ENCODE measurements at regions not wholly inside any gene's neighbourhood (a gene's known extent, or its start where the extent isn't known, plus 50 kb on each side); places are given as distances from the start of the nearest gene placed in this dataset.

DNA sequence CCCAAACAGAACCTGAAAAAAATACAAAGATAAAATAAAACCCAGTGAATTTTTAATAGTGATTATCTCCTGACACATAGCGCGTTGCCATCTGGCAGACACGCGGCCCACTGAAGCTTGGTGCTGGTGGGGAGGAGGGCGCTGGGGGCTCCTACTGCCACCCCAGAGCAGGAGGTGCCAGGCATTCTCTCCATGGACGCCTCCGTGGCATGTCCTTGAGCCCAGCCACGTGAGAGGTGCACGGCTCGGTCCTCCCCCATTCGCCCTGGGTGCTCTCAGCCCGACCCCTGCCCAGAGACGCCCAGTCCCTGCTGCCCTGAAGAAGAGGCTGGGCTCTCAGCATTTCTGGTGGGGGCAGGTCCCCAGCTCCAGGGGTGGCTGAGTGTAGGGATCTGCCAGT, 142.2 kb upstream of the GSE1 start:
- TF ChIP-seq, protein P1, sequence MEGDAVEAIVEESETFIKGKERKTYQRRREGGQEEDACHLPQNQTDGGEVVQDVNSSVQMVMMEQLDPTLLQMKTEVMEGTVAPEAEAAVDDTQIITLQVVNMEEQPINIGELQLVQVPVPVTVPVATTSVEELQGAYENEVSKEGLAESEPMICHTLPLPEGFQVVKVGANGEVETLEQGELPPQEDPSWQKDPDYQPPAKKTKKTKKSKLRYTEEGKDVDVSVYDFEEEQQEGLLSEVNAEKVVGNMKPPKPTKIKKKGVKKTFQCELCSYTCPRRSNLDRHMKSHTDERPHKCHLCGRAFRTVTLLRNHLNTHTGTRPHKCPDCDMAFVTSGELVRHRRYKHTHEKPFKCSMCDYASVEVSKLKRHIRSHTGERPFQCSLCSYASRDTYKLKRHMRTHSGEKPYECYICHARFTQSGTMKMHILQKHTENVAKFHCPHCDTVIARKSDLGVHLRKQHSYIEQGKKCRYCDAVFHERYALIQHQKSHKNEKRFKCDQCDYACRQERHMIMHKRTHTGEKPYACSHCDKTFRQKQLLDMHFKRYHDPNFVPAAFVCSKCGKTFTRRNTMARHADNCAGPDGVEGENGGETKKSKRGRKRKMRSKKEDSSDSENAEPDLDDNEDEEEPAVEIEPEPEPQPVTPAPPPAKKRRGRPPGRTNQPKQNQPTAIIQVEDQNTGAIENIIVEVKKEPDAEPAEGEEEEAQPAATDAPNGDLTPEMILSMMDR (IDR thresholded peaks at IDR 0.05), result no peak
- no peak for TF ChIP-seq POLR2A (IDR thresholded peaks at IDR 0.05)
